ENCODE measurements at regions not wholly inside any gene's neighbourhood (a gene's known extent, or its start where the extent isn't known, plus 50 kb on each side); places are given as distances from the start of the nearest gene placed in this dataset.

DNA sequence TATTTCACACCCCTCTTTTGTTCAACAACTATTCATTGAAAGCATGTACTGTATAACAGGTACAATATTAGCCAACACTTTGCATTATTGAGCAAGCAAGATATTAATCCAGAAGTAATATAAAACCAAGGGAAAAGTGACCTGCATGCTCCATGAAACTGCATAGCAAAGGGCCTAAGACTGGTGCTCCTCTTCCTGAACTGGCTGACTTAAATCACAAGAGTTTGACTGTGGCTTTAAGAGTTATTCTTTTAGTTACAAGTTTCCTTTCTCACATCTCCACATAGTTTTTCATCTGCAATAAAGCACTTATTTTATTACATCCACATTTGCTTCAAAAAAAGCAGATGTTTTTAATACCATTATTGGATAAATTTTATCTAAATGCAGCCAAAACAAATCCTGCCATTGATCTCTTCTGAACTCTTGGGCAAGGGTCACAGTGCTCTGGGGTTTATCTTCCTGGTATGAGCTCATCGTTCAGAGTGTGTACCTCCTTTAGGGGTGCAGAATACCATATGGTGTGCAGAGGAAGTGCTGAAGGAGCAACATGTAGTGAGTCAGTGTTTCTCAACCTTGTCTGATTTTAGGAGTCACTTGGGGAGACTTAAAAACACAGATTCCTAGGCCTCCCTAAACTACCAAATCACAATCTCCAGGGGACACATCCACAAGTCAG lies 1225.9 kb upstream of the MAP3K7 start:
- no peak overlapping the region for H3K9ac ChIP-seq (ENCODE audit: low read length)
- TF ChIP-seq POLR2AphosphoS5 (IDR thresholded peaks at IDR 0.05) = no peak
- TF ChIP-seq, protein P1, sequence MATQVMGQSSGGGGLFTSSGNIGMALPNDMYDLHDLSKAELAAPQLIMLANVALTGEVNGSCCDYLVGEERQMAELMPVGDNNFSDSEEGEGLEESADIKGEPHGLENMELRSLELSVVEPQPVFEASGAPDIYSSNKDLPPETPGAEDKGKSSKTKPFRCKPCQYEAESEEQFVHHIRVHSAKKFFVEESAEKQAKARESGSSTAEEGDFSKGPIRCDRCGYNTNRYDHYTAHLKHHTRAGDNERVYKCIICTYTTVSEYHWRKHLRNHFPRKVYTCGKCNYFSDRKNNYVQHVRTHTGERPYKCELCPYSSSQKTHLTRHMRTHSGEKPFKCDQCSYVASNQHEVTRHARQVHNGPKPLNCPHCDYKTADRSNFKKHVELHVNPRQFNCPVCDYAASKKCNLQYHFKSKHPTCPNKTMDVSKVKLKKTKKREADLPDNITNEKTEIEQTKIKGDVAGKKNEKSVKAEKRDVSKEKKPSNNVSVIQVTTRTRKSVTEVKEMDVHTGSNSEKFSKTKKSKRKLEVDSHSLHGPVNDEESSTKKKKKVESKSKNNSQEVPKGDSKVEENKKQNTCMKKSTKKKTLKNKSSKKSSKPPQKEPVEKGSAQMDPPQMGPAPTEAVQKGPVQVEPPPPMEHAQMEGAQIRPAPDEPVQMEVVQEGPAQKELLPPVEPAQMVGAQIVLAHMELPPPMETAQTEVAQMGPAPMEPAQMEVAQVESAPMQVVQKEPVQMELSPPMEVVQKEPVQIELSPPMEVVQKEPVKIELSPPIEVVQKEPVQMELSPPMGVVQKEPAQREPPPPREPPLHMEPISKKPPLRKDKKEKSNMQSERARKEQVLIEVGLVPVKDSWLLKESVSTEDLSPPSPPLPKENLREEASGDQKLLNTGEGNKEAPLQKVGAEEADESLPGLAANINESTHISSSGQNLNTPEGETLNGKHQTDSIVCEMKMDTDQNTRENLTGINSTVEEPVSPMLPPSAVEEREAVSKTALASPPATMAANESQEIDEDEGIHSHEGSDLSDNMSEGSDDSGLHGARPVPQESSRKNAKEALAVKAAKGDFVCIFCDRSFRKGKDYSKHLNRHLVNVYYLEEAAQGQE (IDR thresholded peaks at IDR 0.05; ENCODE audit: borderline replicate concordance) = no peak
- TF ChIP-seq SMC3 (conservative IDR thresholded peaks at IDR 0.05; ENCODE audit: poor library complexity) = no peak
- TF ChIP-seq, protein P2, sequence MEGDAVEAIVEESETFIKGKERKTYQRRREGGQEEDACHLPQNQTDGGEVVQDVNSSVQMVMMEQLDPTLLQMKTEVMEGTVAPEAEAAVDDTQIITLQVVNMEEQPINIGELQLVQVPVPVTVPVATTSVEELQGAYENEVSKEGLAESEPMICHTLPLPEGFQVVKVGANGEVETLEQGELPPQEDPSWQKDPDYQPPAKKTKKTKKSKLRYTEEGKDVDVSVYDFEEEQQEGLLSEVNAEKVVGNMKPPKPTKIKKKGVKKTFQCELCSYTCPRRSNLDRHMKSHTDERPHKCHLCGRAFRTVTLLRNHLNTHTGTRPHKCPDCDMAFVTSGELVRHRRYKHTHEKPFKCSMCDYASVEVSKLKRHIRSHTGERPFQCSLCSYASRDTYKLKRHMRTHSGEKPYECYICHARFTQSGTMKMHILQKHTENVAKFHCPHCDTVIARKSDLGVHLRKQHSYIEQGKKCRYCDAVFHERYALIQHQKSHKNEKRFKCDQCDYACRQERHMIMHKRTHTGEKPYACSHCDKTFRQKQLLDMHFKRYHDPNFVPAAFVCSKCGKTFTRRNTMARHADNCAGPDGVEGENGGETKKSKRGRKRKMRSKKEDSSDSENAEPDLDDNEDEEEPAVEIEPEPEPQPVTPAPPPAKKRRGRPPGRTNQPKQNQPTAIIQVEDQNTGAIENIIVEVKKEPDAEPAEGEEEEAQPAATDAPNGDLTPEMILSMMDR (IDR thresholded peaks at IDR 0.05; ENCODE audit: poor library complexity, severe bottlenecking) = no peak
- TF ChIP-seq EZH2 (IDR thresholded peaks at IDR 0.05; ENCODE audit: borderline replicate concordance, insufficient read depth, low read length, poor library complexity, severe bottlenecking) = no peak
- no peak for TF ChIP-seq EP300 (conservative IDR thresholded peaks at IDR 0.05; ENCODE audit: poor library complexity, severe bottlenecking)
- TF ChIP-seq MXI1 (conservative IDR thresholded peaks at IDR 0.05; ENCODE audit: poor library complexity, severe bottlenecking) = no peak
- no peak for TF ChIP-seq RAD21 (conservative IDR thresholded peaks at IDR 0.05)
- TF ChIP-seq TAF1 (IDR thresholded peaks at IDR 0.05; ENCODE audit: low read depth) = no peak
- H3K4me3 ChIP-seq (ENCODE audit: low read length) = no peak overlapping the region
- H4K20me1 ChIP-seq (ENCODE audit: insufficient read depth) = no peaks in the 10 kb centered on the region
- H3K79me2 ChIP-seq (replicated peaks; ENCODE audit: insufficient read depth, low read length) = no peaks in the 10 kb centered on the region
- no peaks in the 10 kb centered on the region for H3K27me3 ChIP-seq (ENCODE audit: insufficient read depth, low read depth, low read length)
- H3F3A ChIP-seq (ENCODE audit: insufficient read depth, low read length, poor library complexity, severe bottlenecking) = no peaks in the 10 kb centered on the region
- no peaks in the 10 kb centered on the region for H3K9me2 ChIP-seq (ENCODE audit: insufficient read depth, low read length)
- H3K36me3 ChIP-seq (ENCODE audit: insufficient read depth, low read length) = no peaks in the 10 kb centered on the region
- H3K4me2 ChIP-seq (ENCODE audit: low read length) = no peak overlapping the region
- no peak overlapping the region for H3K27ac ChIP-seq (ENCODE audit: low read length)
- H2AFZ ChIP-seq (ENCODE audit: low read depth, low read length) = no peak overlapping the region
- no peaks in the 10 kb centered on the region for H3K9me3 ChIP-seq (ENCODE audit: low read length)

DNA sequence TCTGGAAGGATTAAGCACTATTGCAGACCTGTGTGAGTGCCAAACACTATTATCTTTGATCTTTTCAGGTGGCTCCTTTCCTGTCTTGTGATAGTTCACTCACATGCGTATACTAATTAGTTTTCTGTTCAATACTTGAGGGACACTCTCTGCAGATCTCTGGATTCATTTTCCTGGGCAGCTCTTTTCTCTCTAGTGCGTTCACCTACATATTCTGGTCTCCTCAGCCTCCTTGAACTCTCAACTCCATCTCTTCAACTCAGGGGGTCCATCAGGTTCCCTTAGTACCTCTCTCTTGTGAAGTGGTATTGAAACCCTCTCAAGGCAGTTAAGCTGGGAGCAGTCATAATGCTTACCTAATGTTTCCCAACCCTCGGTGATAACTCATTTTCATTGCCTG lies 1218.1 kb upstream of the MAP3K7 start:
- no peak overlapping the region for H3K4me2 ChIP-seq (ENCODE audit: low read length)
- no peaks in the 10 kb centered on the region for H3K9me3 ChIP-seq (ENCODE audit: low read length)
- no peak overlapping the region for H3K27ac ChIP-seq (ENCODE audit: low read length)
- no peaks in the 10 kb centered on the region for H3K36me3 ChIP-seq (ENCODE audit: insufficient read depth, low read length)
- no peak overlapping the region for H3K9ac ChIP-seq (ENCODE audit: low read length)
- H3K4me3 ChIP-seq (ENCODE audit: low read length) = no peak overlapping the region
- TF ChIP-seq, protein P2 (IDR thresholded peaks at IDR 0.05; ENCODE audit: poor library complexity, severe bottlenecking) = no peak
- TF ChIP-seq SMC3 (conservative IDR thresholded peaks at IDR 0.05; ENCODE audit: poor library complexity) (no peak), RAD21 (conservative IDR thresholded peaks at IDR 0.05) (no peak), MXI1 (conservative IDR thresholded peaks at IDR 0.05; ENCODE audit: poor library complexity, severe bottlenecking) (no peak), TAF1 (IDR thresholded peaks at IDR 0.05; ENCODE audit: low read depth) (no peak)
- TF ChIP-seq, protein P1 (IDR thresholded peaks at IDR 0.05; ENCODE audit: borderline replicate concordance) = no peak
- H4K20me1 ChIP-seq (ENCODE audit: insufficient read depth) = no peaks in the 10 kb centered on the region
- H3F3A ChIP-seq (ENCODE audit: insufficient read depth, low read length, poor library complexity, severe bottlenecking) = no peaks in the 10 kb centered on the region
- no peak overlapping the region for H2AFZ ChIP-seq (ENCODE audit: low read depth, low read length)
- H3K79me2 ChIP-seq (replicated peaks; ENCODE audit: insufficient read depth, low read length) = no peaks in the 10 kb centered on the region
- no peaks in the 10 kb centered on the region for H3K9me2 ChIP-seq (ENCODE audit: insufficient read depth, low read length)
- H3K27me3 ChIP-seq (ENCODE audit: insufficient read depth, low read depth, low read length) = no peaks in the 10 kb centered on the region
